Loucy (cell line): ENCODE measurements at regions not wholly inside any gene's neighbourhood (a gene's known extent, or its start where the extent isn't known, plus 50 kb on each side); places are given as distances from the start of the nearest gene placed in this dataset.
A peak's percentile ranks its signal among the peaks of the same experiment; 100 is the strongest.

Experiments used
- H2AFZ ChIP-seq: fragments of 200-600 bp; sonication (generic); 2 replicates; pipeline ENCODE4 v1.6.0; 2016; ENCODE audit warnings: antibody characterized with exemption, mild to moderate bottlenecking, low read length, moderate library complexity
- H3F3A ChIP-seq: fragments of 200-600 bp; 2 replicates; pipeline ENCODE4 v1.6.0; 2016; ENCODE audit warnings: antibody characterized with exemption, low read depth, mild to moderate bottlenecking
- H3K27me3 ChIP-seq: fragments of 200-600 bp; sonication (generic); 2 replicates; pipeline ENCODE4 v1.6.1; 2014; ENCODE audit warnings: low read length, mild to moderate bottlenecking; ENCODE audit not compliant: insufficient read depth, poor library complexity, severe bottlenecking
- H3K36me3 ChIP-seq: fragments of 200-600 bp; sonication (generic); 2 replicates; pipeline ENCODE4 v1.6.1; 2016; ENCODE audit warnings: low read length; ENCODE audit not compliant: insufficient read depth
- H3K4me1 ChIP-seq: fragments of 200-600 bp; sonication (generic); 2 replicates; pipeline ENCODE4 v1.5.1; 2014; ENCODE audit warnings: low read length, mild to moderate bottlenecking; ENCODE audit not compliant: insufficient read depth, poor library complexity, severe bottlenecking
- H3K4me2 ChIP-seq: fragments of 200-600 bp; sonication (generic); 2 replicates; pipeline ENCODE4 v1.6.0; 2014; ENCODE audit warnings: antibody characterized with exemption, low read length, low read depth, mild to moderate bottlenecking; ENCODE audit not compliant: poor library complexity, severe bottlenecking
- H3K4me3 ChIP-seq: fragments of 200-600 bp; sonication (generic); 2 replicates; pipeline ENCODE4 v1.5.1; 2014; ENCODE audit warnings: low read length, mild to moderate bottlenecking, mixed read lengths; ENCODE audit not compliant: poor library complexity, severe bottlenecking
- H3K79me2 ChIP-seq: fragments of 200-600 bp; sonication (generic); 2 replicates; pipeline ENCODE4 v1.6.1; 2014; ENCODE audit warnings: low read length; ENCODE audit not compliant: insufficient read depth
- H3K9ac ChIP-seq: fragments of 200-600 bp; sonication (generic); 2 replicates; pipeline ENCODE4 v1.6.0; 2014; ENCODE audit warnings: mild to moderate bottlenecking, low read depth, low read length, moderate library complexity; ENCODE audit not compliant: poor library complexity, severe bottlenecking
- H3K9me2 ChIP-seq: fragments of 200-600 bp; sonication (generic); replicated peaks from 2 replicates; pipeline ENCODE4 v1.6.1; 2016; ENCODE audit warnings: low read depth, low read length, mixed read lengths
- H3K9me3 ChIP-seq: fragments of 200-600 bp; sonication (generic); 2 replicates; pipeline ENCODE4 v1.6.1; 2014; ENCODE audit warnings: mild to moderate bottlenecking, antibody characterized with exemption, low read length, low read depth; ENCODE audit not compliant: insufficient read depth
- H4K20me1 ChIP-seq: fragments of 200-600 bp; sonication (generic); 2 replicates; pipeline ENCODE4 v1.6.0; 2014; ENCODE audit warnings: antibody characterized with exemption, low read length, mild to moderate bottlenecking; ENCODE audit not compliant: insufficient read depth, poor library complexity, severe bottlenecking
- EZH2phosphoT487 ChIP-seq: fragments of 200-600 bp; IDR thresholded peaks from 2 replicates; pipeline ENCODE4 v1.6.1; 2018; ENCODE audit warnings: antibody characterized with exemption, mild to moderate bottlenecking, moderate library complexity, borderline replicate concordance
- TF ChIP-seq, protein P1 (sequence below): fragments of 200-600 bp; sonication (generic); conservative IDR thresholded peaks from 2 replicates; pipeline ENCODE4 v1.5.1; 2014; ENCODE audit warnings: mild to moderate bottlenecking, antibody characterized with exemption, low read length

- Histone ChIP-seq H3K9me3 (no peaks in the 10 kb centered on the region), H3K79me2 (peaks cover 44% of the 10 kb centered on the region), H3F3A (peaks cover 3% of the 10 kb centered on the region; the same call in 1 of the 2 replicates), H3K27me3 (no peaks in the 10 kb centered on the region), H4K20me1 (no peaks in the 10 kb centered on the region), H3K9ac (peak overlapping the region; percentile 99), H3K36me3 (no peaks in the 10 kb centered on the region), H3K4me1 (peaks cover 62% of the 10 kb centered on the region), H2AFZ (no peak overlapping the region), H3K4me3 (peak overlapping the region; percentile 92), H3K9me2 (no peaks in the 10 kb centered on the region), H3K4me2 (peak overlapping the region; percentile 74)
- TF ChIP-seq, protein P1, sequence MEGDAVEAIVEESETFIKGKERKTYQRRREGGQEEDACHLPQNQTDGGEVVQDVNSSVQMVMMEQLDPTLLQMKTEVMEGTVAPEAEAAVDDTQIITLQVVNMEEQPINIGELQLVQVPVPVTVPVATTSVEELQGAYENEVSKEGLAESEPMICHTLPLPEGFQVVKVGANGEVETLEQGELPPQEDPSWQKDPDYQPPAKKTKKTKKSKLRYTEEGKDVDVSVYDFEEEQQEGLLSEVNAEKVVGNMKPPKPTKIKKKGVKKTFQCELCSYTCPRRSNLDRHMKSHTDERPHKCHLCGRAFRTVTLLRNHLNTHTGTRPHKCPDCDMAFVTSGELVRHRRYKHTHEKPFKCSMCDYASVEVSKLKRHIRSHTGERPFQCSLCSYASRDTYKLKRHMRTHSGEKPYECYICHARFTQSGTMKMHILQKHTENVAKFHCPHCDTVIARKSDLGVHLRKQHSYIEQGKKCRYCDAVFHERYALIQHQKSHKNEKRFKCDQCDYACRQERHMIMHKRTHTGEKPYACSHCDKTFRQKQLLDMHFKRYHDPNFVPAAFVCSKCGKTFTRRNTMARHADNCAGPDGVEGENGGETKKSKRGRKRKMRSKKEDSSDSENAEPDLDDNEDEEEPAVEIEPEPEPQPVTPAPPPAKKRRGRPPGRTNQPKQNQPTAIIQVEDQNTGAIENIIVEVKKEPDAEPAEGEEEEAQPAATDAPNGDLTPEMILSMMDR, result no peak
- no peak for TF ChIP-seq EZH2phosphoT487
Observed at GRCh38 chr6:27138837-27139755, 108.4 kb upstream of the PRSS16 start.

DNA sequence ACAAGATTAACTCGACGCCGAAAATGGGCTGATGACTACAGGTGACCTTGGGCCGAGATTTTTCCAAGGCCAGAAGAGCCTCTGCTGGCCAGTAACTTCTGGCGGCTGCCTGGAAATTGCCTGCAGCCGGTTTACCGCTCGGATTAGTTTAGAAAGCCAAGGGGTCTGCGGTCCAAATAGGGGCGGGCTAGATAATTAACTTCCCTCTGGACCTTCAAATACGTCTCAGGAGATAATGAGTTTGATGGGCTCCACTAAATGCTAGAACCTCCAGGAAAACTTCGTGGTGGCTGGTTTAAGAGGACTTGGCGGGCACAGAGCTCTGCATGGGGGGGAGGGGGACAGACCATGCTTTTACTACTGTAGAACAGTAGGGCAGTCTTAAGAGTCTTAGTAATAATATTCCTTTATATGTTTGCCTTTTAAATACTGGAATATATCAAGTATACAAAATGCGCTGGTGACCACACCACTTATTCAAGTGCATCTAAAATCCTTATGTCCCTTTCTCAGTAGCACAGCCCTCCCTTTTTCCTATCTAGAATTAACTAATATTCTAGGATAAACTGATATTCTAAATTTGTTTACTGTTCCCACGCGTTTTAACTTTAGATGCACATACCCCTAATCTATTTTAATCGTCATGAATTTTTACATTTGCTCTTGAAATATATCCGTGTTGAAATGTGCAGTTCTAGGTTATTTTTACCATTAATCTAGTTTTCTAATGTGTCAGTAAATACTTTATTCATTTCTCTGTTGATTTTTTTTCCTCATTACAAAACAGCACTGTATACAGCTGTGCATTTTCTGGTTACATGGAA lies 107.5 kb upstream of the PRSS16 start:
- Histone ChIP-seq H3K36me3 (no peaks in the 10 kb centered on the region), H3K27me3 (no peaks in the 10 kb centered on the region), H3K9me3 (no peaks in the 10 kb centered on the region), H3K9ac (peak overlapping the region; percentile 99), H3K4me2 (peak overlapping the region; percentile 74), H3K79me2 (peaks cover 53% of the 10 kb centered on the region), H3F3A (peaks cover 3% of the 10 kb centered on the region; the same call in 1 of the 2 replicates), H3K9me2 (no peaks in the 10 kb centered on the region), H2AFZ (no peak overlapping the region), H4K20me1 (no peaks in the 10 kb centered on the region), H3K4me1 (peaks cover 63% of the 10 kb centered on the region), H3K4me3 (peak overlapping the region; percentile 92)
- TF ChIP-seq, protein P1, result no peak
- TF ChIP-seq EZH2phosphoT487, result no peak

- Histone ChIP-seq H3K9me2 (no peaks in the 10 kb centered on the region), H3F3A (peaks cover 3% of the 10 kb centered on the region; the same call in 1 of the 2 replicates), H3K27me3 (no peaks in the 10 kb centered on the region), H2AFZ (no peak overlapping the region), H3K36me3 (no peaks in the 10 kb centered on the region), H3K4me1 (peaks cover 59% of the 10 kb centered on the region), H4K20me1 (no peaks in the 10 kb centered on the region), H3K79me2 (peaks cover 61% of the 10 kb centered on the region), H3K4me2 (peak overlapping the region; percentile 74), H3K9ac (peak overlapping the region; percentile 99), H3K4me3 (peak overlapping the region; percentile 62), H3K9me3 (no peaks in the 10 kb centered on the region)
- no peak for TF ChIP-seq EZH2phosphoT487
- TF ChIP-seq, protein P1, result no peak
Observed at GRCh38 chr6:27140999-27141528, 106.4 kb upstream of the PRSS16 start.
